B cell (primary cell): ENCODE measurements at regions not wholly inside any gene's neighbourhood (a gene's known extent, or its start where the extent isn't known, plus 50 kb on each side); places are given as distances from the start of the nearest gene placed in this dataset.

Experiments
- ATAC-seq: fragments of 200-7000 bp; cut with Tn5 transposase; one replicate; pipeline ENCODE4 v1.10.0; 2021; ENCODE audit warnings: low read depth, mild to moderate bottlenecking, moderate number of reproducible peaks, moderate library complexity
- CTCF ChIA-PET: fragments of 350-600 bp; sonication (Branson Sonifier 250); formaldehyde crosslinking; loops from one replicate; lab custom pipeline; 2021; ENCODE audit warnings: antibody characterized with exemption, inconsistent platforms; lab: Charles Lee
- POLR2A ChIA-PET: fragments of 350-600 bp; sonication (Branson Sonifier 250); formaldehyde crosslinking; loops from one replicate; lab custom pipeline; 2021; ENCODE audit warnings: antibody characterized with exemption; lab: Charles Lee
- DNase-seq: peaks from one replicate; pipeline ENCODE4 v3.0.0; 2013
- H2AFZ ChIP-seq: 2 replicates; pipeline ENCODE4 v1.6.1; 2012; ENCODE audit warnings: mild to moderate bottlenecking, low read depth, low read length; ENCODE audit not compliant: insufficient read depth, poor library complexity, severe bottlenecking
- H3K27ac ChIP-seq, 2 donors: 1 replicate in 1 of 2; 2 replicates in 1 of 2; pipeline ENCODE4 v1.5.1; 2012 to 2013; ENCODE audit warnings: low read length in 2 of 2, mild to moderate bottlenecking in 2 of 2, moderate library complexity in 1 of 2
- H3K27me3 ChIP-seq, 4 experiments: fragments of 200-600 bp in 1 of 4; sonication (generic) in 1 of 4; replicated peaks in 1 of 4; 1 replicate in 2 of 4; 2 replicates in 2 of 4; pipeline versions ENCODE4 v1.6.1 to v1.7.0; 2013 to 2016; ENCODE audit warnings: low read length in 3 of 4, mild to moderate bottlenecking in 2 of 4, mixed read lengths in 1 of 4, moderate library complexity in 1 of 4; ENCODE audit not compliant: insufficient read depth in 4 of 4, control insufficient read depth in 3 of 4; ENCODE audit errors: control extremely low read depth in 1 of 4
- H3K36me3 ChIP-seq, 2 experiments: replicated peaks in 1 of 2; 1 replicate in 1 of 2; 2 replicates in 1 of 2; pipeline versions ENCODE4 v1.6.1 to v1.7.1; 2013; ENCODE audit warnings: low read length in 1 of 2; ENCODE audit not compliant: insufficient read depth in 2 of 2, control insufficient read depth in 1 of 2; ENCODE audit errors: control extremely low read depth in 1 of 2, extremely low read depth in 1 of 2
- H3K4me1 ChIP-seq, 2 donors: fragments of 200-600 bp in 1 of 2; sonication (generic) in 1 of 2; 1 replicate in 1 of 2; 2 replicates in 1 of 2; pipeline versions ENCODE4 v1.5.1 to v1.6.1; 2013 to 2017; ENCODE audit warnings: low read length in 2 of 2; ENCODE audit not compliant: control insufficient read depth in 2 of 2, insufficient read depth in 2 of 2
- H3K4me2 ChIP-seq: replicated peaks from 2 replicates; pipeline ENCODE3; 2012; ENCODE audit warnings: mild to moderate bottlenecking, low read depth, low read length; ENCODE audit not compliant: poor library complexity, severe bottlenecking
- H3K4me3 ChIP-seq, 5 experiments: fragments of 200-600 bp in 1 of 5; sonication (generic) in 1 of 5; 1 replicate in 3 of 5; 2 replicates in 2 of 5; pipeline versions ENCODE4 v1.5.1 to v1.7.0; 2011 to 2016; ENCODE audit warnings: low read length in 4 of 5, mild to moderate bottlenecking in 4 of 5, low read depth in 2 of 5, control low read depth in 1 of 5, moderate library complexity in 1 of 5; ENCODE audit not compliant: insufficient read depth in 1 of 5; ENCODE audit errors: control extremely low read depth in 1 of 5, extremely low read depth in 1 of 5
- H3K79me2 ChIP-seq: fragments of 200-600 bp; sonication (generic); one replicate; pipeline ENCODE4 v1.6.0; 2016; ENCODE audit warnings: low read length; ENCODE audit not compliant: control insufficient read depth, insufficient read depth
- H3K9ac ChIP-seq: fragments of 200-600 bp; sonication (generic); 2 replicates; pipeline ENCODE4 v1.6.1; 2017; ENCODE audit warnings: mild to moderate bottlenecking, low read length, moderate library complexity
- H3K9me3 ChIP-seq, 3 donors: one replicate each; pipeline versions ENCODE4 v1.6.1 to v1.7.1; 2013; ENCODE audit warnings: low read length in 2 of 3; ENCODE audit not compliant: control insufficient read depth in 2 of 3, insufficient read depth in 1 of 3; ENCODE audit errors: control extremely low read depth in 1 of 3
- H4K20me1 ChIP-seq: 2 replicates; pipeline ENCODE4 v1.6.0; 2012; ENCODE audit warnings: mild to moderate bottlenecking, low read length; ENCODE audit not compliant: insufficient read depth, control insufficient read depth, poor library complexity, severe bottlenecking
- H3K27ac Mint-ChIP-seq: one replicate; pipeline ENCODE4 v1.8.0; 2021; ENCODE audit warnings: mixed read lengths
- H3K27me3 Mint-ChIP-seq: one replicate; pipeline ENCODE4 v1.8.0; 2021; ENCODE audit warnings: mixed read lengths
- H3K4me1 Mint-ChIP-seq: one replicate; pipeline ENCODE4 v1.8.0; 2021; ENCODE audit warnings: mixed read lengths
- H3K4me3 Mint-ChIP-seq: one replicate; pipeline ENCODE4 v1.8.0; 2021; ENCODE audit warnings: mixed read lengths
- H3K9me3 Mint-ChIP-seq: one replicate; pipeline ENCODE4 v1.8.0; 2022; ENCODE audit warnings: mixed read lengths; ENCODE audit not compliant: insufficient read depth
- EZH2 ChIP-seq: IDR thresholded peaks from 2 replicates; pipeline ENCODE4 v1.6.1; 2012; ENCODE audit warnings: borderline replicate concordance, low read depth, mild to moderate bottlenecking, moderate library complexity, low read length; ENCODE audit not compliant: insufficient read depth, poor library complexity, severe bottlenecking
- WGBS: methylation state at CpG from one replicate; pipeline ENCODE4 v1.1.5; 2013; ENCODE audit warnings: missing lambda C conversion rate; ENCODE audit not compliant: insufficient coverage; 5-methylcytosine and 5-hydroxymethylcytosine counted together
- intact Hi-C: fragments of 100-400 bp; cut with micrococcal nuclease; formaldehyde crosslinking; loops from one replicate; pipeline ENCODE4 v1.10.0; 2022
- TF ChIP-seq, protein P1 (sequence below): fragments of 200-600 bp; IDR thresholded peaks from one replicate; pipeline ENCODE4 v1.8.0; 2022; ENCODE audit warnings: antibody characterized with exemption, mild to moderate bottlenecking

- ChIA-PET POLR2A (no interaction called here), CTCF (interaction anchor here (1.3 kb wide), 1 partner anchor 215 kb away, joined by 3 read pairs; no protein-coding TSS in a partner anchor)
- no peaks in the 10 kb centered on the region for H4K20me1 ChIP-seq
- Mint-ChIP-seq H3K4me3 (no peak overlapping the region), H3K4me1 (no peaks in the 10 kb centered on the region), H3K27ac (no peak overlapping the region), H3K9me3 (no peaks in the 10 kb centered on the region), H3K27me3 (no peaks in the 10 kb centered on the region)
- H3K27me3 ChIP-seq = no peaks in the 10 kb centered on the region
- 100% methylated on average over 1 of the region's 2 CpGs for WGBS
- no peak for ATAC-seq
- no peaks in the 10 kb centered on the region for H3K9me3 ChIP-seq
- DNase-seq = no peak
- no peak for TF ChIP-seq EZH2
- TF ChIP-seq, protein P1, sequence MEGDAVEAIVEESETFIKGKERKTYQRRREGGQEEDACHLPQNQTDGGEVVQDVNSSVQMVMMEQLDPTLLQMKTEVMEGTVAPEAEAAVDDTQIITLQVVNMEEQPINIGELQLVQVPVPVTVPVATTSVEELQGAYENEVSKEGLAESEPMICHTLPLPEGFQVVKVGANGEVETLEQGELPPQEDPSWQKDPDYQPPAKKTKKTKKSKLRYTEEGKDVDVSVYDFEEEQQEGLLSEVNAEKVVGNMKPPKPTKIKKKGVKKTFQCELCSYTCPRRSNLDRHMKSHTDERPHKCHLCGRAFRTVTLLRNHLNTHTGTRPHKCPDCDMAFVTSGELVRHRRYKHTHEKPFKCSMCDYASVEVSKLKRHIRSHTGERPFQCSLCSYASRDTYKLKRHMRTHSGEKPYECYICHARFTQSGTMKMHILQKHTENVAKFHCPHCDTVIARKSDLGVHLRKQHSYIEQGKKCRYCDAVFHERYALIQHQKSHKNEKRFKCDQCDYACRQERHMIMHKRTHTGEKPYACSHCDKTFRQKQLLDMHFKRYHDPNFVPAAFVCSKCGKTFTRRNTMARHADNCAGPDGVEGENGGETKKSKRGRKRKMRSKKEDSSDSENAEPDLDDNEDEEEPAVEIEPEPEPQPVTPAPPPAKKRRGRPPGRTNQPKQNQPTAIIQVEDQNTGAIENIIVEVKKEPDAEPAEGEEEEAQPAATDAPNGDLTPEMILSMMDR = no peak
- no peaks in the 10 kb centered on the region for H3K4me1 ChIP-seq
- H3K4me3 ChIP-seq = no peak overlapping the region
- H3K79me2 ChIP-seq = no peaks in the 10 kb centered on the region
- H3K27ac ChIP-seq = no peak overlapping the region
- H3K36me3 ChIP-seq = no peaks in the 10 kb centered on the region
- no peak overlapping the region for H3K4me2 ChIP-seq
- intact Hi-C loops = no loop called here
- no peak overlapping the region for H3K9ac ChIP-seq
- H2AFZ ChIP-seq = no peak overlapping the region
Observed at GRCh38 chr17:63332286-63332685, 113.8 kb downstream of the CYB561 start.

GRCh38 chr17:63333869-63334268 lies 112.2 kb downstream of the CYB561 start:
- DNase-seq (no peak), ATAC-seq (no peak)
- Mint-ChIP-seq H3K4me1 (no peaks in the 10 kb centered on the region), H3K27me3 (peaks cover 4% of the 10 kb centered on the region), H3K4me3 (no peak overlapping the region), H3K9me3 (no peaks in the 10 kb centered on the region), H3K27ac (no peak overlapping the region)
- H3K4me3 ChIP-seq = no peak overlapping the region
- H4K20me1 ChIP-seq = no peaks in the 10 kb centered on the region
- no peaks in the 10 kb centered on the region for H3K27me3 ChIP-seq
- TF ChIP-seq, protein P1 = no peak
- no peak for TF ChIP-seq EZH2
- H3K9ac ChIP-seq = no peak overlapping the region
- ChIA-PET CTCF (no interaction called here), POLR2A (no interaction called here)
- H3K4me1 ChIP-seq = no peaks in the 10 kb centered on the region
- H3K4me2 ChIP-seq = no peak overlapping the region
- intact Hi-C loops = no loop called here
- no peaks in the 10 kb centered on the region for H3K9me3 ChIP-seq
- H3K79me2 ChIP-seq = no peaks in the 10 kb centered on the region
- H3K27ac ChIP-seq = no peak overlapping the region
- no CpG with 5 or more reads among the region's 1 CpG for WGBS
- H3K36me3 ChIP-seq = no peaks in the 10 kb centered on the region
- H2AFZ ChIP-seq = no peak overlapping the region
